SK-N-SH treated with all-trans-retinoic acid at 6 μM for 48 hours (cell line): ENCODE measurements at regions not wholly inside any gene's neighbourhood (a gene's known extent, or its start where the extent isn't known, plus 50 kb on each side); places are given as distances from the start of the nearest gene placed in this dataset.

ENCODE experiments used
- ATAC-seq: fragments of 200-7000 bp; cut with Tn5 transposase; 3 replicates; pipeline ENCODE4 v1.9.1; 2020; ENCODE audit warnings: mild to moderate bottlenecking, moderate library complexity
- ARNTL ChIP-seq: fragments of 450-650 bp; formaldehyde crosslinking; IDR thresholded peaks from 2 replicates; pipeline ENCODE4 v1.5.0; 2020; ENCODE audit warnings: low read depth, mild to moderate bottlenecking, moderate library complexity, borderline replicate concordance
- BACH2 ChIP-seq: fragments of 250-450 bp; sonication (Bioruptor Pico); IDR thresholded peaks from 2 replicates; pipeline ENCODE4 v1.9.0; 2021; ENCODE audit warnings: mild to moderate bottlenecking, borderline replicate concordance
- CSDC2 ChIP-seq: fragments of 250-450 bp; sonication (Bioruptor Pico); IDR thresholded peaks from 2 replicates; pipeline ENCODE4 v1.5.0; 2020; ENCODE audit warnings: mild to moderate bottlenecking, moderate library complexity
- ESRRG ChIP-seq: fragments of 250-450 bp; sonication (Bioruptor Pico); IDR thresholded peaks from 2 replicates; pipeline ENCODE4 v1.6.1; 2021; ENCODE audit warnings: mild to moderate bottlenecking
- GLIS3 ChIP-seq: fragments of 250-450 bp; sonication (Bioruptor Pico); IDR thresholded peaks from 2 replicates; pipeline ENCODE4 v1.5.0; 2020; ENCODE audit warnings: mild to moderate bottlenecking, moderate library complexity
- ISL1 ChIP-seq: fragments of 250-450 bp; sonication (Bioruptor Pico); IDR thresholded peaks from 2 replicates; pipeline ENCODE4 v2.1.2; 2022; ENCODE audit warnings: mild to moderate bottlenecking, moderate library complexity
- OSR1 ChIP-seq: fragments of 250-450 bp; sonication (Bioruptor Pico); IDR thresholded peaks from 2 replicates; pipeline ENCODE4 v1.8.0; 2022; ENCODE audit warnings: moderate library complexity, mild to moderate bottlenecking, inconsistent platforms
- PPARA ChIP-seq: fragments of 250-450 bp; sonication (Bioruptor Pico); IDR thresholded peaks from 2 replicates; pipeline ENCODE4 v1.5.0; 2020; ENCODE audit warnings: mild to moderate bottlenecking, borderline replicate concordance
- RARB ChIP-seq: fragments of 250-450 bp; sonication (Bioruptor Pico); IDR thresholded peaks from 2 replicates; pipeline ENCODE4 v1.8.0; 2021; ENCODE audit warnings: mild to moderate bottlenecking, moderate library complexity
- SNAI2 ChIP-seq: fragments of 250-450 bp; sonication (Bioruptor Pico); IDR thresholded peaks from 2 replicates; pipeline ENCODE4 v1.5.0; 2020; ENCODE audit warnings: mild to moderate bottlenecking, moderate library complexity
- TCF4 ChIP-seq: fragments of 250-450 bp; sonication (Bioruptor Pico); IDR thresholded peaks from 2 replicates; pipeline ENCODE4 v1.8.0; 2021; ENCODE audit warnings: mild to moderate bottlenecking, moderate library complexity, borderline replicate concordance
- TOX ChIP-seq: fragments of 250-450 bp; sonication (Bioruptor Pico); IDR thresholded peaks from 2 replicates; pipeline ENCODE4 v1.8.0; 2021; ENCODE audit warnings: mild to moderate bottlenecking, moderate library complexity, borderline replicate concordance
- ZC3H10 ChIP-seq: fragments of 250-450 bp; sonication (Bioruptor Pico); IDR thresholded peaks from 2 replicates; pipeline ENCODE4 v1.5.1; 2021; ENCODE audit warnings: mild to moderate bottlenecking, moderate library complexity
- ZFP3 ChIP-seq: fragments of 250-450 bp; sonication (Bioruptor Pico); IDR thresholded peaks from 2 replicates; pipeline ENCODE4 v1.5.0; 2020; ENCODE audit warnings: mild to moderate bottlenecking, moderate library complexity
- ZFP30 ChIP-seq: fragments of 450-650 bp; formaldehyde crosslinking; IDR thresholded peaks from 2 replicates; pipeline ENCODE4 v1.5.0; 2022; ENCODE audit warnings: mild to moderate bottlenecking, moderate library complexity
- ZNF565 ChIP-seq: fragments of 450-650 bp; formaldehyde crosslinking; conservative IDR thresholded peaks from 2 replicates; pipeline ENCODE4 v1.5.0; 2020; ENCODE audit warnings: low read depth, mild to moderate bottlenecking, moderate library complexity
- ZNF70 ChIP-seq: fragments of 450-650 bp; formaldehyde crosslinking; IDR thresholded peaks from 2 replicates; pipeline ENCODE4 v1.5.0; 2020; ENCODE audit warnings: mild to moderate bottlenecking, moderate library complexity
- TF ChIP-seq, protein P1 (sequence below): fragments of 250-450 bp; sonication (Bioruptor Pico); IDR thresholded peaks from 2 replicates; pipeline ENCODE4 v1.5.0; 2020; ENCODE audit warnings: mild to moderate bottlenecking, moderate library complexity
- TF ChIP-seq, protein P2 (sequence below): fragments of 250-450 bp; sonication (Bioruptor Pico); IDR thresholded peaks from 2 replicates; pipeline ENCODE4 v1.5.1; 2020; ENCODE audit warnings: low read depth, mild to moderate bottlenecking, moderate library complexity
- TF ChIP-seq, protein P3 (sequence below): fragments of 250-450 bp; sonication (Bioruptor Pico); IDR thresholded peaks from 2 replicates; pipeline ENCODE4 v1.5.1; 2021; ENCODE audit warnings: mild to moderate bottlenecking, moderate library complexity
- TF ChIP-seq, protein P4 (sequence below): fragments of 250-450 bp; sonication (Bioruptor Pico); IDR thresholded peaks from 2 replicates; pipeline ENCODE4 v1.8.0; 2021; ENCODE audit warnings: low read depth, mild to moderate bottlenecking, moderate library complexity, borderline replicate concordance
- TF ChIP-seq, protein P5 (sequence below): fragments of 250-450 bp; sonication (Bioruptor Pico); IDR thresholded peaks from 2 replicates; pipeline ENCODE4 v1.8.0; 2020; ENCODE audit warnings: mild to moderate bottlenecking, moderate library complexity, borderline replicate concordance

DNA sequence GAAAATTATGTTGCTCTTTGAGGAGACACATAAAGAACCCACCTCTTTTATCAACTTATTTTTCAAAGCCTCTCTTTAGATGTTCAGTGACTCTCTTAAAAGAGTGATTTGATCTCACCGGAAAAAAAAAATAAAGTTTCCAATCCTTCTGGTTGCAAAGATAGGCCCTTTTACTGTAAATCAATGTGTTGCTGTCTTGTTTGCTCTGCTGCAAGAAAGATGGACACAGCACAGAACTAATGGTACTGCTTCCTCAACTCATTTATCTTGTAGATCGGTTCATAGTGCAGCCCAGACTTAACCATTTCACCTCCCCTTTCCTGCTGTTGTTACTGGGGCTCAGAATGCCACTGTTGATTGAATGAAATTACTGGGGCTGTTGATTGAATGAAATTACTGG lies 388.9 kb upstream of the KLF12 start:
- no peak for ATAC-seq
- TF ChIP-seq RARB (CRISPR knock-in tag): no peak
- no peak for TF ChIP-seq ESRRG (CRISPR knock-in tag)
- no peak for TF ChIP-seq ZFP3 (CRISPR knock-in tag)
- TF ChIP-seq, protein P1, sequence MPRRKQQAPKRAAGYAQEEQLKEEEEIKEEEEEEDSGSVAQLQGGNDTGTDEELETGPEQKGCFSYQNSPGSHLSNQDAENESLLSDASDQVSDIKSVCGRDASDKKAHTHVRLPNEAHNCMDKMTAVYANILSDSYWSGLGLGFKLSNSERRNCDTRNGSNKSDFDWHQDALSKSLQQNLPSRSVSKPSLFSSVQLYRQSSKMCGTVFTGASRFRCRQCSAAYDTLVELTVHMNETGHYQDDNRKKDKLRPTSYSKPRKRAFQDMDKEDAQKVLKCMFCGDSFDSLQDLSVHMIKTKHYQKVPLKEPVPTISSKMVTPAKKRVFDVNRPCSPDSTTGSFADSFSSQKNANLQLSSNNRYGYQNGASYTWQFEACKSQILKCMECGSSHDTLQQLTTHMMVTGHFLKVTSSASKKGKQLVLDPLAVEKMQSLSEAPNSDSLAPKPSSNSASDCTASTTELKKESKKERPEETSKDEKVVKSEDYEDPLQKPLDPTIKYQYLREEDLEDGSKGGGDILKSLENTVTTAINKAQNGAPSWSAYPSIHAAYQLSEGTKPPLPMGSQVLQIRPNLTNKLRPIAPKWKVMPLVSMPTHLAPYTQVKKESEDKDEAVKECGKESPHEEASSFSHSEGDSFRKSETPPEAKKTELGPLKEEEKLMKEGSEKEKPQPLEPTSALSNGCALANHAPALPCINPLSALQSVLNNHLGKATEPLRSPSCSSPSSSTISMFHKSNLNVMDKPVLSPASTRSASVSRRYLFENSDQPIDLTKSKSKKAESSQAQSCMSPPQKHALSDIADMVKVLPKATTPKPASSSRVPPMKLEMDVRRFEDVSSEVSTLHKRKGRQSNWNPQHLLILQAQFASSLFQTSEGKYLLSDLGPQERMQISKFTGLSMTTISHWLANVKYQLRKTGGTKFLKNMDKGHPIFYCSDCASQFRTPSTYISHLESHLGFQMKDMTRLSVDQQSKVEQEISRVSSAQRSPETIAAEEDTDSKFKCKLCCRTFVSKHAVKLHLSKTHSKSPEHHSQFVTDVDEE (CRISPR knock-in tag): no peak
- no peak for TF ChIP-seq ZNF565 (CRISPR knock-in tag)
- no peak for TF ChIP-seq SNAI2
- TF ChIP-seq TOX (CRISPR knock-in tag): no peak
- TF ChIP-seq, protein P2, sequence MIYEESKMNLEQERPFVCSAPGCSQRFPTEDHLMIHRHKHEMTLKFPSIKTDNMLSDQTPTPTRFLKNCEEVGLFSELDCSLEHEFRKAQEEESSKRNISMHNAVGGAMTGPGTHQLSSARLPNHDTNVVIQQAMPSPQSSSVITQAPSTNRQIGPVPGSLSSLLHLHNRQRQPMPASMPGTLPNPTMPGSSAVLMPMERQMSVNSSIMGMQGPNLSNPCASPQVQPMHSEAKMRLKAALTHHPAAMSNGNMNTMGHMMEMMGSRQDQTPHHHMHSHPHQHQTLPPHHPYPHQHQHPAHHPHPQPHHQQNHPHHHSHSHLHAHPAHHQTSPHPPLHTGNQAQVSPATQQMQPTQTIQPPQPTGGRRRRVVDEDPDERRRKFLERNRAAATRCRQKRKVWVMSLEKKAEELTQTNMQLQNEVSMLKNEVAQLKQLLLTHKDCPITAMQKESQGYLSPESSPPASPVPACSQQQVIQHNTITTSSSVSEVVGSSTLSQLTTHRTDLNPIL (CRISPR knock-in tag): no peak
- no peak for TF ChIP-seq ARNTL (CRISPR knock-in tag)
- no peak for TF ChIP-seq BACH2
- TF ChIP-seq CSDC2 (CRISPR knock-in tag): no peak
- no peak for TF ChIP-seq OSR1 (CRISPR knock-in tag)
- TF ChIP-seq ZNF70 (CRISPR knock-in tag): no peak
- TF ChIP-seq ISL1 (CRISPR knock-in tag): no peak
- no peak for TF ChIP-seq GLIS3
- TF ChIP-seq ZFP30 (CRISPR knock-in tag): no peak
- TF ChIP-seq, protein P3, sequence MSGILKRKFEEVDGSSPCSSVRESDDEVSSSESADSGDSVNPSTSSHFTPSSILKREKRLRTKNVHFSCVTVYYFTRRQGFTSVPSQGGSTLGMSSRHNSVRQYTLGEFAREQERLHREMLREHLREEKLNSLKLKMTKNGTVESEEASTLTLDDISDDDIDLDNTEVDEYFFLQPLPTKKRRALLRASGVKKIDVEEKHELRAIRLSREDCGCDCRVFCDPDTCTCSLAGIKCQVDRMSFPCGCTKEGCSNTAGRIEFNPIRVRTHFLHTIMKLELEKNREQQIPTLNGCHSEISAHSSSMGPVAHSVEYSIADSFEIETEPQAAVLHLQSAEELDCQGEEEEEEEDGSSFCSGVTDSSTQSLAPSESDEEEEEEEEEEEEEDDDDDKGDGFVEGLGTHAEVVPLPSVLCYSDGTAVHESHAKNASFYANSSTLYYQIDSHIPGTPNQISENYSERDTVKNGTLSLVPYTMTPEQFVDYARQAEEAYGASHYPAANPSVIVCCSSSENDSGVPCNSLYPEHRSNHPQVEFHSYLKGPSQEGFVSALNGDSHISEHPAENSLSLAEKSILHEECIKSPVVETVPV (CRISPR knock-in tag): no peak
- TF ChIP-seq, protein P4, sequence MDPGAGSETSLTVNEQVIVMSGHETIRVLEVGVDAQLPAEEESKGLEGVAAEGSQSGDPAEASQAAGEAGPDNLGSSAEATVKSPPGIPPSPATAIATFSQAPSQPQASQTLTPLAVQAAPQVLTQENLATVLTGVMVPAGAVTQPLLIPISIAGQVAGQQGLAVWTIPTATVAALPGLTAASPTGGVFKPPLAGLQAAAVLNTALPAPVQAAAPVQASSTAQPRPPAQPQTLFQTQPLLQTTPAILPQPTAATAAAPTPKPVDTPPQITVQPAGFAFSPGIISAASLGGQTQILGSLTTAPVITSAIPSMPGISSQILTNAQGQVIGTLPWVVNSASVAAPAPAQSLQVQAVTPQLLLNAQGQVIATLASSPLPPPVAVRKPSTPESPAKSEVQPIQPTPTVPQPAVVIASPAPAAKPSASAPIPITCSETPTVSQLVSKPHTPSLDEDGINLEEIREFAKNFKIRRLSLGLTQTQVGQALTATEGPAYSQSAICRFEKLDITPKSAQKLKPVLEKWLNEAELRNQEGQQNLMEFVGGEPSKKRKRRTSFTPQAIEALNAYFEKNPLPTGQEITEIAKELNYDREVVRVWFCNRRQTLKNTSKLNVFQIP (CRISPR knock-in tag): no peak
- no peak for TF ChIP-seq ZC3H10 (CRISPR knock-in tag)
- TF ChIP-seq, protein P5, sequence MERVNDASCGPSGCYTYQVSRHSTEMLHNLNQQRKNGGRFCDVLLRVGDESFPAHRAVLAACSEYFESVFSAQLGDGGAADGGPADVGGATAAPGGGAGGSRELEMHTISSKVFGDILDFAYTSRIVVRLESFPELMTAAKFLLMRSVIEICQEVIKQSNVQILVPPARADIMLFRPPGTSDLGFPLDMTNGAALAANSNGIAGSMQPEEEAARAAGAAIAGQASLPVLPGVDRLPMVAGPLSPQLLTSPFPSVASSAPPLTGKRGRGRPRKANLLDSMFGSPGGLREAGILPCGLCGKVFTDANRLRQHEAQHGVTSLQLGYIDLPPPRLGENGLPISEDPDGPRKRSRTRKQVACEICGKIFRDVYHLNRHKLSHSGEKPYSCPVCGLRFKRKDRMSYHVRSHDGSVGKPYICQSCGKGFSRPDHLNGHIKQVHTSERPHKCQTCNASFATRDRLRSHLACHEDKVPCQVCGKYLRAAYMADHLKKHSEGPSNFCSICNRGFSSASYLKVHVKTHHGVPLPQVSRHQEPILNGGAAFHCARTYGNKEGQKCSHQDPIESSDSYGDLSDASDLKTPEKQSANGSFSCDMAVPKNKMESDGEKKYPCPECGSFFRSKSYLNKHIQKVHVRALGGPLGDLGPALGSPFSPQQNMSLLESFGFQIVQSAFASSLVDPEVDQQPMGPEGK (CRISPR knock-in tag): no peak
- TF ChIP-seq, all 23 proteins: peak for 0

DNA sequence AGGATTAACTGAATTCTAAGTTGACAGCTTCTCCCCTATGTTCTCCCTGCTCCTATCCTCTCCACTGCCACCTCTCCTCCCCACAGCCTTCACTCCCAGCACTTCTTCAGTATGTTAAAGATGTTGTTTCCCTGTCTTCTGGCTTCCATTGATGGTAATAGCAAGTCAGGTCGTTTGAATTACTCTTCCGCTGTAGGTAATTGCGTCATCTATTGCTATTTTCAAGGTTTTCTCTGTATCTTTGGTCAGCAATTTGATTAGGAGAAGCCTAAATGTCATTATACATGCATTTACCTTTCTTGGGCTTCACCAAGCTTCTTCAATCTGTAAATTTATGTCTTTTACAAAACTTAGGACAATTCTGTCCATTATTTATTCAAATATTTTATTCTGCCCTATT lies 377.3 kb upstream of the KLF12 start:
- no peak for ATAC-seq
- TF ChIP-seq PPARA (CRISPR knock-in tag) (no peak), ZNF565 (CRISPR knock-in tag) (no peak), GLIS3 (no peak), TOX (CRISPR knock-in tag) (no peak), ARNTL (CRISPR knock-in tag) (no peak), TCF4 (CRISPR knock-in tag) (no peak), ZNF70 (CRISPR knock-in tag) (no peak), OSR1 (CRISPR knock-in tag) (no peak), RARB (CRISPR knock-in tag) (no peak)
- TF ChIP-seq, protein P3 (CRISPR knock-in tag): no peak
- TF ChIP-seq, protein P5 (CRISPR knock-in tag): no peak
- TF ChIP-seq, protein P1 (CRISPR knock-in tag): no peak
